Hepatocyte (in vitro differentiated cells): ENCODE measurements at regions not wholly inside any gene's neighbourhood (a gene's known extent, or its start where the extent isn't known, plus 50 kb on each side); places are given as distances from the start of the nearest gene placed in this dataset.

Source experiments
- DNase-seq: peaks from one replicate; pipeline ENCODE4 v3.0.0-alpha.2; 2016; ENCODE audit warnings: low spot score
- H2AFZ ChIP-seq: fragments of 200-600 bp; sonication (generic); 2 replicates; pipeline ENCODE4 v1.6.0; 2016; ENCODE audit warnings: antibody characterized with exemption, mild to moderate bottlenecking
- H3K27ac ChIP-seq: fragments of 200-600 bp; sonication (generic); 2 replicates; pipeline ENCODE4 v1.5.1; 2016; ENCODE audit warnings: mild to moderate bottlenecking
- H3K27me3 ChIP-seq: fragments of 200-600 bp; sonication (generic); 2 replicates; pipeline ENCODE4 v1.6.1; 2016
- H3K36me3 ChIP-seq: fragments of 200-600 bp; sonication (generic); replicated peaks from 2 replicates; pipeline ENCODE4 v1.5.1; 2016; ENCODE audit warnings: low read depth; ENCODE audit not compliant: insufficient read depth
- H3K4me1 ChIP-seq: fragments of 200-600 bp; sonication (generic); 2 replicates; pipeline ENCODE4 v1.5.1; 2016; ENCODE audit warnings: mild to moderate bottlenecking, moderate library complexity; ENCODE audit not compliant: insufficient read depth
- H3K4me2 ChIP-seq: fragments of 200-600 bp; sonication (generic); 2 replicates; pipeline ENCODE4 v1.6.0; 2016
- H3K4me3 ChIP-seq: fragments of 200-600 bp; sonication (generic); 2 replicates; pipeline ENCODE4 v1.5.1; 2016; ENCODE audit warnings: mild to moderate bottlenecking
- H3K79me2 ChIP-seq: fragments of 200-600 bp; sonication (generic); 2 replicates; pipeline ENCODE4 v1.6.0; 2017; ENCODE audit warnings: mild to moderate bottlenecking
- H3K9me2 ChIP-seq: fragments of 200-600 bp; sonication (generic); replicated peaks from 2 replicates; pipeline ENCODE4 v1.6.0; 2017; ENCODE audit warnings: mild to moderate bottlenecking; ENCODE audit not compliant: insufficient read depth
- H3K9me3 ChIP-seq: fragments of 200-600 bp; sonication (generic); 2 replicates; pipeline ENCODE4 v1.5.1; 2016; ENCODE audit warnings: low read depth, mild to moderate bottlenecking
- H4K20me1 ChIP-seq: fragments of 200-600 bp; sonication (generic); 2 replicates; pipeline ENCODE4 v1.6.0; 2016; ENCODE audit warnings: mild to moderate bottlenecking; ENCODE audit not compliant: insufficient read depth, poor library complexity, severe bottlenecking
- EZH2 ChIP-seq: fragments of 200-600 bp; sonication (generic); IDR thresholded peaks from 2 replicates; pipeline ENCODE4 v1.6.1; 2016; ENCODE audit warnings: antibody characterized with exemption, mild to moderate bottlenecking, borderline replicate concordance
- EZH2phosphoT487 ChIP-seq: fragments of 200-600 bp; sonication (generic); IDR thresholded peaks from one replicate; pipeline ENCODE4 v1.6.1; 2018; ENCODE audit warnings: antibody characterized with exemption, mild to moderate bottlenecking, low read depth, moderate library complexity; ENCODE audit not compliant: unreplicated experiment, severe bottlenecking
- WGBS: methylation state at CpG from one replicate; pipeline ENCODE4 v1.1.6; 2016; ENCODE audit warnings: low lambda C conversion rate; ENCODE audit errors: missing lambda C conversion rate; 5-methylcytosine and 5-hydroxymethylcytosine counted together
- TF ChIP-seq, protein P1 (sequence below): fragments of 200-600 bp; sonication (generic); IDR thresholded peaks from 2 replicates; pipeline ENCODE4 v1.5.1; 2016; ENCODE audit warnings: antibody characterized with exemption, mild to moderate bottlenecking; ENCODE audit not compliant: poor library complexity

- Histone ChIP-seq H3K4me1 (no peaks in the 10 kb centered on the region), H4K20me1 (no peaks in the 10 kb centered on the region), H3K9me2 (no peaks in the 10 kb centered on the region), H3K27me3 (no peaks in the 10 kb centered on the region), H3K27ac (no peak overlapping the region), H3K4me3 (no peak overlapping the region), H2AFZ (no peak overlapping the region), H3K4me2 (no peak overlapping the region), H3K79me2 (no peaks in the 10 kb centered on the region), H3K9me3 (no peaks in the 10 kb centered on the region), H3K36me3 (no peaks in the 10 kb centered on the region)
- 50% methylated on average over 3 of the region's 3 CpGs for WGBS
- no peak for DNase-seq
- TF ChIP-seq EZH2 = no peak
- TF ChIP-seq, protein P1, sequence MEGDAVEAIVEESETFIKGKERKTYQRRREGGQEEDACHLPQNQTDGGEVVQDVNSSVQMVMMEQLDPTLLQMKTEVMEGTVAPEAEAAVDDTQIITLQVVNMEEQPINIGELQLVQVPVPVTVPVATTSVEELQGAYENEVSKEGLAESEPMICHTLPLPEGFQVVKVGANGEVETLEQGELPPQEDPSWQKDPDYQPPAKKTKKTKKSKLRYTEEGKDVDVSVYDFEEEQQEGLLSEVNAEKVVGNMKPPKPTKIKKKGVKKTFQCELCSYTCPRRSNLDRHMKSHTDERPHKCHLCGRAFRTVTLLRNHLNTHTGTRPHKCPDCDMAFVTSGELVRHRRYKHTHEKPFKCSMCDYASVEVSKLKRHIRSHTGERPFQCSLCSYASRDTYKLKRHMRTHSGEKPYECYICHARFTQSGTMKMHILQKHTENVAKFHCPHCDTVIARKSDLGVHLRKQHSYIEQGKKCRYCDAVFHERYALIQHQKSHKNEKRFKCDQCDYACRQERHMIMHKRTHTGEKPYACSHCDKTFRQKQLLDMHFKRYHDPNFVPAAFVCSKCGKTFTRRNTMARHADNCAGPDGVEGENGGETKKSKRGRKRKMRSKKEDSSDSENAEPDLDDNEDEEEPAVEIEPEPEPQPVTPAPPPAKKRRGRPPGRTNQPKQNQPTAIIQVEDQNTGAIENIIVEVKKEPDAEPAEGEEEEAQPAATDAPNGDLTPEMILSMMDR = no peak
- TF ChIP-seq EZH2phosphoT487 = no peak
These were observed 105.1 kb upstream of the KLHL13 start for GRCh38 chrX:118221733-118222132.

GRCh38 chrX:118222421-118222820, 105.8 kb upstream of the KLHL13 start:
- Histone ChIP-seq H3K4me3 (no peak overlapping the region), H3K27me3 (no peaks in the 10 kb centered on the region), H4K20me1 (no peaks in the 10 kb centered on the region), H3K79me2 (no peaks in the 10 kb centered on the region), H3K9me2 (no peaks in the 10 kb centered on the region), H3K36me3 (no peaks in the 10 kb centered on the region), H3K9me3 (no peaks in the 10 kb centered on the region), H3K4me1 (no peaks in the 10 kb centered on the region), H2AFZ (no peak overlapping the region), H3K4me2 (no peak overlapping the region), H3K27ac (no peak overlapping the region)
- TF ChIP-seq, protein P1 = no peak
- TF ChIP-seq EZH2 (no peak), EZH2phosphoT487 (no peak)
- no peak for DNase-seq

DNA sequence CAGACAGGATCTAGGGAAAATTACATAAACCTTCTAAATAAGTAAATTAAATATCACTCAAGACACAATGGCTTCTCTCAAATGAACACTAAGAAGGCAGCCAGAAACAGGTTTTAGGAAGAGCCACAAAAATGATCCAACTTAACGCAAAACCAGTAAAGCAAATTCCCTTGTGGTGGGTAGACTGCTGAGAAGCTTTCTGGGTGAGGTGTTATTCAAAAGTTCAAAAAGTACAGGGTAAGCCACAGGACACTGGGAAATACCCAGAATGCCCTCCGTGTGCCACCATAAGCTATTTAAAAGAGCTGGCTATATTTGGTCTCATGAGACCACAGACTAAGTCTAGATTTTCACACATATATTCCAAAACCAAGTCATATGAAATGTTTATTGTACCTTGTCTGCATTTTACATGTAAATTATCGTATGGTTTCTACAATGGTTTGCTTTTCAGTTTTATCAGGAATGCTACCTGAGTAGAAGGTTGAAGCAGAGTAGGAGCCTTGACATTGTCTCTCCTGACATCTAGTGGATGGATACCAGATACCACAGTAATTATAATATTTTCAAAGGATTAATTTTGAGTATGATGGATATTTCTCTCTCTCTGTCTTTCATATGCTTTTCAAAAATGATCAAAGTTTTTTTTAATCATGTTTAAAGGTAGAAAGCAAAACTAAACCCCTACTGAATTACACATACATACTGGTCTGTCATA, 109.3 kb upstream of the KLHL13 start:
- Histone ChIP-seq H3K9me3 (no peaks in the 10 kb centered on the region), H3K9me2 (no peaks in the 10 kb centered on the region), H3K79me2 (no peaks in the 10 kb centered on the region), H3K27me3 (no peaks in the 10 kb centered on the region), H2AFZ (peak overlapping the region; percentile 30), H3K4me1 (no peaks in the 10 kb centered on the region), H3K4me3 (no peak overlapping the region), H4K20me1 (no peaks in the 10 kb centered on the region), H3K36me3 (no peaks in the 10 kb centered on the region), H3K4me2 (peak overlapping the region; percentile 34), H3K27ac (peak overlapping the region; percentile 52)
- TF ChIP-seq, protein P1 = peak; percentile 51
- TF ChIP-seq EZH2 = no peak
- 59% methylated on average over 3 of the region's 3 CpGs for WGBS
- peak; percentile 26 for DNase-seq

- no peaks in the 10 kb centered on the region for H3K4me1 ChIP-seq
- H3K79me2 ChIP-seq = no peaks in the 10 kb centered on the region
- H3K36me3 ChIP-seq = no peaks in the 10 kb centered on the region
- no peaks in the 10 kb centered on the region for H4K20me1 ChIP-seq
- no peaks in the 10 kb centered on the region for H3K9me3 ChIP-seq
- WGBS = 76% methylated on average over 4 of the region's 4 CpGs
- H3K9me2 ChIP-seq = no peaks in the 10 kb centered on the region
- H3K4me3 ChIP-seq = no peak overlapping the region
- no peak overlapping the region for H3K4me2 ChIP-seq
- DNase-seq = no peak
- H2AFZ ChIP-seq = no peak overlapping the region
- no peak overlapping the region for H3K27ac ChIP-seq
- H3K27me3 ChIP-seq = no peaks in the 10 kb centered on the region
- TF ChIP-seq, protein P1 = no peak
These were observed 111.4 kb upstream of the KLHL13 start for GRCh38 chrX:118228041-118228440.
